Mesodermal cell (in vitro differentiated cells): ENCODE measurements at regions not wholly inside any gene's neighbourhood (a gene's known extent, or its start where the extent isn't known, plus 50 kb on each side); places are given as distances from the start of the nearest gene placed in this dataset.
A peak's percentile ranks its signal among the peaks of the same experiment; 100 is the strongest.

Experiments
- H3K27ac ChIP-seq: 2 replicates; pipeline ENCODE4 v1.7.0; 2013; ENCODE audit warnings: mild to moderate bottlenecking, low read depth, low read length, moderate library complexity; ENCODE audit not compliant: severe bottlenecking
- H3K36me3 ChIP-seq: 2 replicates; pipeline ENCODE4 v1.7.1; 2013; ENCODE audit warnings: mild to moderate bottlenecking, low read length, moderate library complexity; ENCODE audit not compliant: control insufficient read depth, insufficient read depth
- H3K4me1 ChIP-seq: one replicate; pipeline ENCODE4 v1.7.1; 2013; ENCODE audit warnings: mild to moderate bottlenecking, low read length; ENCODE audit not compliant: insufficient read depth, control insufficient read depth, poor library complexity, severe bottlenecking
- H3K4me3 ChIP-seq: 2 replicates; pipeline ENCODE4 v1.7.0; 2013; ENCODE audit warnings: low read length, control low read depth, mild to moderate bottlenecking; ENCODE audit not compliant: insufficient read depth, poor library complexity, severe bottlenecking; ENCODE audit errors: extremely low read depth
- H3K9me3 ChIP-seq: 2 replicates; pipeline ENCODE4 v1.7.1; 2013; ENCODE audit warnings: mild to moderate bottlenecking, low read length, moderate library complexity; ENCODE audit not compliant: control insufficient read depth
- WGBS, 2 experiments: methylation state at CpG; one replicate each; pipeline ENCODE4 v1.1.5; 2013; ENCODE audit warnings: missing lambda C conversion rate in 2 of 2; ENCODE audit not compliant: insufficient coverage in 2 of 2; 5-methylcytosine and 5-hydroxymethylcytosine counted together

DNA sequence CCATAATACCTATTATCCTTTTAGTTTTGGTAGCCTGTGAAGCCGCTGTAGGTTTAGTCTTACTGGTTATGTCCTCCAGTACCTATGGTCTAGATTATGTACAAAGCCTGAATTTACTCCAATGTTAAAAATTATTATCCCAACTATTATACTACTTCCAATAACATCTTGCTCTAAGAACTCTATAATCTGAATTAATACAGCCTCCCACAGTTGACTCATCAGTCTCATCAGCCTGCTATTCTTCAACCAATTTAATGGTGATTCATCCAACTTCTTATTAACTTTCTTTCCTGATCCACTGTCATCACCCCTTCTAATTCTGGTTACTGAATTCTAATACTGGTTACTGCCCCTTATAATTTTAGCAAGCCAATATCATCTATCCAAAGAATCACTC is 370.3 kb upstream of the OPRM1 start:
- no peaks in the 10 kb centered on the region for H3K4me1 ChIP-seq
- H3K27ac ChIP-seq: no peak overlapping the region
- H3K36me3 ChIP-seq: no peaks in the 10 kb centered on the region
- no peaks in the 10 kb centered on the region for H3K9me3 ChIP-seq
- 100% methylated on average over 1 of the region's 1 CpG for WGBS, 2 experiments
- no peak overlapping the region for H3K4me3 ChIP-seq

DNA sequence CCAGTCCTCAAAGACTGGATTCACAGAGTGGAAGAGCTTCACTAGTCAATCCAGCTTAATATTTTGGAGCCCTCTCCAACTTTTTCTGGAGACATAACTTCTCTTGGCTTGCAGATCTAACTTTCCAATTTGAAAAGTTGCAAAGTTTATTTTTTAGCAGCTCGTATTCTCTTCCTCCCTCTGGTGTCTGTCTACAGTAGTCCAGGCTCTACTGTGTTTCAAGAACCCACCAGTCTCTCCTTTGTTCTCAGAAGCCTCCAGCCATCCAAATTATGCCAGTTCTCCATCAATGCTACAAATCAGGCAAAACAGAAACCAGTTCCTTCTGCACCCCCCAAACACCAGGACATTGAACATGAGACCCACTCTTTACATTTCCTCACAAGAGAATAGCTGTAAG is 376.1 kb upstream of the OPRM1 start:
- no peaks in the 10 kb centered on the region for H3K9me3 ChIP-seq
- H3K4me1 ChIP-seq: no peaks in the 10 kb centered on the region
- WGBS, 2 experiments: 83 to 93% methylated on average over 1 of the region's 1 CpG
- no peak overlapping the region for H3K4me3 ChIP-seq
- H3K36me3 ChIP-seq: no peaks in the 10 kb centered on the region
- H3K27ac ChIP-seq: no peak overlapping the region

DNA sequence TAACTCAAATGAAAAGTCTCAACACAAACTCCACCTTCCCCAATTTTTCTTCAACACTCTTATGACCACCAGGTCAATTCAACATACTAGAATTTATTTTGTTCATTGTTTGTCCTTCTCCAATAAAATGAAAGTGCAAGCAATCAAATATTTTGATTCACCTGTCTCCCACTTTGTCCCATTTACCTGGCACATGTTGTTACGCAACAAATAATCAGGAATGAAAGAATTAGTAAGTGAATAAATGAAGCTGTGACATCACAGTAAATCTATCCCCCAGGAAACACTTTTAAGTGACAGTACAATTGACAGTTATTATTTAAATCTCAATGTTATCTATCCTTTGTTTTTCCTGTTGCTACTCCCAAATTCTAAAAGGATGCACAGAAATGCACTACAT is 393.7 kb upstream of the OPRM1 start:
- H3K4me3 ChIP-seq: no peak overlapping the region
- no CpG with 5 or more reads among the region's 1 CpG for WGBS, 2 experiments
- H3K36me3 ChIP-seq: no peaks in the 10 kb centered on the region
- no peaks in the 10 kb centered on the region for H3K9me3 ChIP-seq
- no peaks in the 10 kb centered on the region for H3K4me1 ChIP-seq
- H3K27ac ChIP-seq: no peak overlapping the region

DNA sequence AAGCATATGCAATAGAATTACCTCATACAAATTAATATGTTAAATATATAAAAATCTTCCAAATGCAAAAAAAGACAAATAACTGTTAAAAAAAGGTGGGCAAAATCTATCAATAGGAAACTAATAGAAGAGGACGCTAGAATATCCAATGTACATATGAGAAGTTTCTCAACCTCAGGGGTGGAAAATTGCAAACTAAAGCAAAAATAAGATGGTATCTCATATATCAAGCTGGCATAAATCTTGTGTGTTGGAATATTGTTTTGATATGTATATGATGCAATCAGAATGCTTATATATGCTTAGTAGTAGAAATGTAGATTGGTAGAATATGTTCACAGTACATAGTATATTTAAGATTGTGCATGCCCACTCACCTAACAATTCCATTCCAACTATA is 395.0 kb upstream of the OPRM1 start:
- no peaks in the 10 kb centered on the region for H3K9me3 ChIP-seq
- H3K27ac ChIP-seq: no peak overlapping the region
- WGBS, 2 experiments: 100% methylated on average over 1 of the region's 1 CpG; no CpG with 5 or more reads in 1 of the 2 experiments
- no peak overlapping the region for H3K4me3 ChIP-seq
- H3K36me3 ChIP-seq: no peaks in the 10 kb centered on the region
- no peaks in the 10 kb centered on the region for H3K4me1 ChIP-seq

DNA sequence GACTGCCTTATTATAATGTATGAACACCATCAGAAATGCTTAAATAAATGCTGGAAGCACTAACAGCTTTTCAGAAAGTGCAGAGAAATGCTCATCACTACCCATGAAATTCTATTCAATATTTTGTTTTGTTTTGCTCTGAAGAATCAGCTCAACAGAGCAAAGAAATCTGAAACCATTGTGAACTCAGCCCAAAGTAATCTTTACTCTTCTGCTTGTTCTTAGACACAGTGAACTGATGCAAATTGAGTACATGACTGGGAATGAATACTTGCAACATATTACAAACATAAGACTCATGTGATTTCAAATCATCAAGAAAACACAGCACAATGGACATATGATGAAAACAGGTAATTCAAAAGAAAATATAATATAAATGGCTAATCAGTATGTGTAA is 404.6 kb upstream of the OPRM1 start:
- H3K4me3 ChIP-seq: no peak overlapping the region
- H3K9me3 ChIP-seq: no peaks in the 10 kb centered on the region
- H3K36me3 ChIP-seq: no peaks in the 10 kb centered on the region
- H3K4me1 ChIP-seq: peaks cover 3% of the 10 kb centered on the region
- H3K27ac ChIP-seq: no peak overlapping the region

- H3K4me3 ChIP-seq: no peak overlapping the region
- peaks cover 13% of the 10 kb centered on the region for H3K4me1 ChIP-seq
- H3K27ac ChIP-seq: peak overlapping the region; percentile 74
- H3K36me3 ChIP-seq: no peaks in the 10 kb centered on the region
- 55 to 65% methylated on average over 2 to 3 of the region's 3 CpGs for WGBS, 2 experiments
- H3K9me3 ChIP-seq: no peaks in the 10 kb centered on the region
Observed at GRCh38 chr6:153625089-153625488, 414.0 kb upstream of the OPRM1 start.

GRCh38 chr6:153624528-153624927 is 414.5 kb upstream of the OPRM1 start:
- peak overlapping the region; percentile 74 for H3K27ac ChIP-seq
- peaks cover 12% of the 10 kb centered on the region for H3K4me1 ChIP-seq
- H3K9me3 ChIP-seq: no peaks in the 10 kb centered on the region
- no CpG with 5 or more reads among the region's 1 CpG for WGBS, 2 experiments
- H3K36me3 ChIP-seq: no peaks in the 10 kb centered on the region
- H3K4me3 ChIP-seq: no peak overlapping the region

DNA sequence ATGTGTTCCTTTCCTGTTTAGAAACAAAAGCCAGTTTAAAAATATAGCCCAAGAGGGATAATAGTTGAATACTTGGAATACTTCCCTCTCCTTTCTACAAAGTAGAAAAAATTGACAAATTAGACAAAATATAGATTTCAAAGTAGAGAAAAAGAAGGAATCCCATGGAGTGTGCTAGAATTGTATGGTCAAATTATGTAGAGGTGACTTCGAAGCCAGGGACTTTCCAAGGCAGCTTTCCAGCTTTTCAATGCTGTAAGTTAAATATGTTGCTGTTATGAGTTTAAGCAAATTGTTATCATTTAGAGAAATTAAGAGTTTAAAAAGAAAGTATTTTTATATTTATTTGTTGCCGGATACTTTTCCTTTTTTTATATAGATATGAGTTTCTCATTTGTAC is 415.5 kb upstream of the OPRM1 start:
- Histone ChIP-seq H3K36me3 (no peaks in the 10 kb centered on the region), H3K4me3 (no peak overlapping the region), H3K9me3 (no peaks in the 10 kb centered on the region), H3K4me1 (peaks cover 17% of the 10 kb centered on the region), H3K27ac (no peak overlapping the region)
- WGBS, 2 experiments: 90% methylated on average over 1 of the region's 2 CpGs; no CpG with 5 or more reads in 1 of the 2 experiments

GRCh38 chr6:153621491-153621890 is 417.5 kb upstream of the OPRM1 start:
- Histone ChIP-seq H3K4me1 (peaks cover 24% of the 10 kb centered on the region), H3K36me3 (no peaks in the 10 kb centered on the region), H3K9me3 (no peaks in the 10 kb centered on the region), H3K4me3 (no peak overlapping the region), H3K27ac (no peak overlapping the region)
- WGBS, 2 experiments: 100% methylated on average over 1 to 2 of the region's 2 CpGs

DNA sequence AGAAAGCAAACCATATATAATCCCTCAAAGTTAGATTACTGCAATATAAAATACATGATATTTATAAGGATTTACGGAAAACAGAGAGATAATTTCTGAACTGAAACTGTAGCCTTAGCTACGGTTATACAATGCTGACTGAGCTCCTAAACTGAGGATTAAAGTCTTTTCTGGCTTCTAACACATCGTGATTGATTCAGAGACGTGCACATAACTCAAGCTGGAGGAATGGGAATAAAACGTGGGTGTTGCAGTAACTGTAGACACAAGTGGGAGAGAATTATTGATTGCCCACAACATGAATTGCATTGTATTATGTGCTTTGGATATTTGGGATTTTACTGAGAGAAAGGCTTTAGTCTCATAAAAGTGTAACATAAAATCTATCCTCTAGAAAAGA is 418.0 kb upstream of the OPRM1 start:
- Histone ChIP-seq H3K9me3 (no peaks in the 10 kb centered on the region), H3K4me3 (no peak overlapping the region), H3K27ac (no peak overlapping the region), H3K4me1 (peaks cover 24% of the 10 kb centered on the region), H3K36me3 (no peaks in the 10 kb centered on the region)
- WGBS, 2 experiments: 89 to 97% methylated on average over 5 of the region's 5 CpGs

DNA sequence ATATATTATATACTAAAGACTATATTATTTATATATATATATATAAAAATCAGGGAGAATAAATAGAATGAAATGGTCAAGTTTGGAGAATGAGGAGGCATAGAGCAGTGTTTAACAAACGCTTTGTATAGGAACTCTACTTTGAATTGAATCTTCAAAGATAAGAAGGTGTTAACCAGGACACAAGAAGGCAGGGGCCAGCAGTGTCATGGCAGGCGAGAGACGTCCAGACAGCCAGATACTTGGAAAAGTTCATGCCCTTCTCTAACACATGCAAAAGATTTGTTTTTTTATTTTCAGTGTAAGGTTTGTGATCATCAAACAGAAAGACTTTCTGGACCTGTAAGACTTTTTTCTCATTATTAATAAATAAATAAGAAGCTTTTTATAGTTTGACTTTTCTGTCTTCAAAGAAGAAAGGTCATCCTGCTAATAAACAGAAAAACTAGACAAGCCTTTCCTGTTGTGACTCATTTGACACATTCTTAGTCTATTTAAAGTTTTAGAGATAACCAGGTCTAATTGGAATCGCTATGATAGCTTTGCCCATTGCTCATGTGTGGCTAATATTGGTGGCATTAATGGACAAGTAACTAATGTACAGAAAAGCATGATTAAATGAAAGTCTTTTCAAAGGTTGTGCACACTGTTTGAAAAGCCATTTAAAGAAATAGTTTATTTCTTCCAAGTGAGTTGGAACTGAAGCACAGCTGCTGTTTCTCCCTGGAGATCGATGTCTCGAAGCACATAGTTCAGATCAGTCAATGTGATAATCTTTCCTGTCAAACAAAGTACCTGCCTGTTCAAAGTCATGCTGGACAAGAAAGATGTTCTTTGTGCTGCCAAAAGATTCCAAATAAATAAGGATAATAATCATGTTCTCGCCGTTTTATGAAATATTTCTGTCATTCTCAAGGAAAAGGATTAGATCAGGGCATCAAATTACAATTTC is 420.4 kb upstream of the OPRM1 start:
- no peaks in the 10 kb centered on the region for H3K9me3 ChIP-seq
- peaks cover 18% of the 10 kb centered on the region for H3K4me1 ChIP-seq
- no peaks in the 10 kb centered on the region for H3K36me3 ChIP-seq
- WGBS, 2 experiments: 79% methylated on average over 4 to 6 of the region's 8 CpGs
- H3K27ac ChIP-seq: peak overlapping the region; percentile 57
- H3K4me3 ChIP-seq: no peak overlapping the region
